Ovary (tissue), 3 donors: ENCODE measurements at regions not wholly inside any gene's neighbourhood (a gene's known extent, or its start where the extent isn't known, plus 50 kb on each side); places are given as distances from the start of the nearest gene placed in this dataset.

Experiments used
- CTCF ChIP-seq, 3 donors: fragments of 450-650 bp in 2 of 3; fragments of 200-600 bp in 1 of 3; IDR thresholded peaks; one replicate each; pipeline versions ENCODE4 v1.5.1 to v1.8.0; 2016 to 2022; ENCODE audit warnings: antibody characterized with exemption in 3 of 3, mild to moderate bottlenecking in 1 of 3
- EP300 ChIP-seq: sonication (generic); formaldehyde crosslinking; IDR thresholded peaks from one replicate; pipeline ENCODE4 v1.6.1; 2017; ENCODE audit warnings: antibody characterized with exemption
- POLR2A ChIP-seq: fragments of 450-650 bp; IDR thresholded peaks from one replicate; pipeline ENCODE4 v1.6.1; 2017; ENCODE audit warnings: antibody characterized with exemption, mild to moderate bottlenecking, moderate library complexity
- donor health status: DM: no; HTN: no; CAD: no.

- TF ChIP-seq POLR2A (no peak), EP300 (no peak), CTCF (IDR thresholded peaks at IDR 0.05) (no peak)
Observed at GRCh38 chr5:145544401-145544800, 290.7 kb downstream of the PRELID2 start.
